ENCODE measurements at regions not wholly inside any gene's neighbourhood (a gene's known extent, or its start where the extent isn't known, plus 50 kb on each side); places are given as distances from the start of the nearest gene placed in this dataset.

DNA sequence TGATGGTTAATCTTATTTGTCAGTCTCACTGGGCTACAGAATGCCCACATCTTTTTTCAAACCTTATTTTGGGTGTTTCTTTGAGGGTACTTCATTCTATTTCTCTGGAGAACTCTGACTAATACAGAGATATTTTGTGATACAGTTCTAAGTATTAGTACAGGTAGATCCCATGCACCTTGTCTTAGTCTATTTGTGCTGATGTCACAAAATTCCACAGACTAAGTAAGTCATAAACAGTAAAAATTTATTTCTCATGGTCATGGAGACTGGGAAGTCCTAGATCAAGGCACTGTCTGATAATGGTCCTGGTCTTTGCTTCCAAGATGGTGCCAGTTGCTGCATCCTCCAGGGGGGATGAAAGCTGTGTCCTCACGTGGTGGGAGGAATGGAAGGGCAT lies 68.6 kb upstream of the EPHA4 start:
- Histone ChIP-seq H2AFZ (replicated peaks; ENCODE audit: low read length, poor library complexity) (no peak overlapping the region), H2AK5ac (ENCODE audit: low read depth, low read length) (no peak overlapping the region), H2BK5ac (ENCODE audit: low read depth, low read length, poor library complexity, severe bottlenecking) (no peak overlapping the region), H3K4me3 (ENCODE audit: insufficient read depth, low read depth, low read length) (no peak overlapping the region), H4K8ac (ENCODE audit: low read depth in 2 of 2, low read length in 2 of 2) (no peak overlapping the region), H3K9ac (ENCODE audit: low read depth, low read length) (no peak overlapping the region), H4K91ac (ENCODE audit: insufficient read depth, low read depth, low read length) (no peak overlapping the region), H4K20me1 (ENCODE audit: insufficient read depth, low read length) (no peaks in the 10 kb centered on the region), H2BK20ac (ENCODE audit: low read depth, low read length) (no peak overlapping the region), H3K27me3 (ENCODE audit: control insufficient read depth, insufficient read depth, low read length) (no peaks in the 10 kb centered on the region), H3K27ac (ENCODE audit: insufficient read depth, low read length) (no peak overlapping the region), H3K4me1 (ENCODE audit: control insufficient read depth, insufficient read depth, low read length) (no peaks in the 10 kb centered on the region), H2BK120ac (ENCODE audit: low read depth, low read length) (no peak overlapping the region), H4K5ac (ENCODE audit: low read depth, low read length) (no peak overlapping the region), H3K4ac (ENCODE audit: low read depth, low read length) (no peak overlapping the region), H3K14ac (replicated peaks; ENCODE audit: low read depth, low read length) (no peak overlapping the region), H3K4me2 (ENCODE audit: low read depth, low read length) (no peak overlapping the region), H3K9me3 (ENCODE audit: control insufficient read depth, insufficient read depth, low read length) (no peaks in the 10 kb centered on the region), H2BK15ac (ENCODE audit: low read depth, low read length) (no peak overlapping the region), H3K56ac (ENCODE audit: extremely low read depth, insufficient read depth, low read length) (no peak overlapping the region), H3K18ac (ENCODE audit: low read depth, low read length) (no peak overlapping the region), H3K9me1 (ENCODE audit: insufficient read depth, low read length) (no peaks in the 10 kb centered on the region), H3K79me1 (ENCODE audit: low read depth in 1 of 2, low read length in 2 of 2) (no peaks in the 10 kb centered on the region), H2AK9ac (replicated peaks; ENCODE audit: low read depth, low read length, poor library complexity) (no peak overlapping the region), H3K23ac (ENCODE audit: low read depth, low read length) (no peak overlapping the region), H3K36me3 (ENCODE audit: control insufficient read depth, insufficient read depth, low read length) (no peaks in the 10 kb centered on the region)
- intact Hi-C loops (cut with micrococcal nuclease) (no loop called here), in situ Hi-C loops (cut with MboI; ENCODE audit: low sequenced_read_pairs) (no loop called here), dilution Hi-C loops (cut with HindIII; ENCODE audit: low sequenced_read_pairs, unreplicated experiment) (no loop called here)
- no TSS peak for BruUV-seq (replicated peaks)
- ChIA-PET POLR2A (ENCODE audit: unreplicated experiment) (no interaction called here), CTCF (no interaction called here)
- WGBS, 2 experiments (ENCODE audit: extremely low coverage in 2 of 2, insufficient read length in 1 of 2) = no CpG with 5 or more reads among the region's 1 CpG
- ATAC-seq (ENCODE audit: low read depth) (no peak), DNase-seq (no peak)
- no peak for TF ChIP-seq CEBPB (IDR thresholded peaks at IDR 0.05; ENCODE audit: low read depth, low read length)
- TF ChIP-seq RCOR1 (IDR thresholded peaks at IDR 0.05; ENCODE audit: insufficient replicate concordance, low read length) = no peak
- TF ChIP-seq, protein P1, sequence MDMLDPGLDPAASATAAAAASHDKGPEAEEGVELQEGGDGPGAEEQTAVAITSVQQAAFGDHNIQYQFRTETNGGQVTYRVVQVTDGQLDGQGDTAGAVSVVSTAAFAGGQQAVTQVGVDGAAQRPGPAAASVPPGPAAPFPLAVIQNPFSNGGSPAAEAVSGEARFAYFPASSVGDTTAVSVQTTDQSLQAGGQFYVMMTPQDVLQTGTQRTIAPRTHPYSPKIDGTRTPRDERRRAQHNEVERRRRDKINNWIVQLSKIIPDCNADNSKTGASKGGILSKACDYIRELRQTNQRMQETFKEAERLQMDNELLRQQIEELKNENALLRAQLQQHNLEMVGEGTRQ (IDR thresholded peaks at IDR 0.05; ENCODE audit: low read depth, low read length) = no peak
- no peak for TF ChIP-seq CHD1 (IDR thresholded peaks at IDR 0.05; ENCODE audit: low read depth, low read length)
- TF ChIP-seq, protein P2, sequence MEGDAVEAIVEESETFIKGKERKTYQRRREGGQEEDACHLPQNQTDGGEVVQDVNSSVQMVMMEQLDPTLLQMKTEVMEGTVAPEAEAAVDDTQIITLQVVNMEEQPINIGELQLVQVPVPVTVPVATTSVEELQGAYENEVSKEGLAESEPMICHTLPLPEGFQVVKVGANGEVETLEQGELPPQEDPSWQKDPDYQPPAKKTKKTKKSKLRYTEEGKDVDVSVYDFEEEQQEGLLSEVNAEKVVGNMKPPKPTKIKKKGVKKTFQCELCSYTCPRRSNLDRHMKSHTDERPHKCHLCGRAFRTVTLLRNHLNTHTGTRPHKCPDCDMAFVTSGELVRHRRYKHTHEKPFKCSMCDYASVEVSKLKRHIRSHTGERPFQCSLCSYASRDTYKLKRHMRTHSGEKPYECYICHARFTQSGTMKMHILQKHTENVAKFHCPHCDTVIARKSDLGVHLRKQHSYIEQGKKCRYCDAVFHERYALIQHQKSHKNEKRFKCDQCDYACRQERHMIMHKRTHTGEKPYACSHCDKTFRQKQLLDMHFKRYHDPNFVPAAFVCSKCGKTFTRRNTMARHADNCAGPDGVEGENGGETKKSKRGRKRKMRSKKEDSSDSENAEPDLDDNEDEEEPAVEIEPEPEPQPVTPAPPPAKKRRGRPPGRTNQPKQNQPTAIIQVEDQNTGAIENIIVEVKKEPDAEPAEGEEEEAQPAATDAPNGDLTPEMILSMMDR (conservative IDR thresholded peaks at IDR 0.05; ENCODE audit: low read depth, low read length) = no peak
